Fibroblast of peridontal ligament (primary cell): ENCODE measurements at regions not wholly inside any gene's neighbourhood (a gene's known extent, or its start where the extent isn't known, plus 50 kb on each side); places are given as distances from the start of the nearest gene placed in this dataset.
A peak's percentile ranks its signal among the peaks of the same experiment; 100 is the strongest.

Source experiments
- DNase-seq: peaks from one replicate; pipeline ENCODE4 v3.0.0-alpha.2; 2010; ENCODE audit errors: extremely low read depth

GRCh38 chr1:42034426-42034825 lies 115.7 kb upstream of the HIVEP3 start:
- no peak for DNase-seq

DNA sequence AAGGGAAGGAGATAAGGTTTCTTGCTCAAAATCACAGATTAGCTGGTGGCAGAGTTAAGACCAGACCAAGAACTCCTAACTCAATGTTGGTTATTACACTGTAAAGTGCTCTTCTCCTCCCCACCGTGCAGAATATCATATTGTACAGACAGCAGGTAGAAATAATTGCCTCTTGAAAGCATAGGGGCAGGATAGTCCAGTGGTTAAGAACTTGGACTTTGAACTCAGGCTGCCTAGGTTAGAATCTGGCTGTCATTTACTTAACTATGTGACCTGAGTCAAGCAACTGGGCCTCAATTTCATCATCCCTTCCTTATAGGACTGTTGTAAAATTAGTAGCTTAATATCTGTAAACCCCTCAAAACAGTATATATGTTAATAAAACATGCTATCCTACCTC lies 114.9 kb upstream of the HIVEP3 start:
- DNase-seq = no peak

- DNase-seq = no peak
Measured at GRCh38 chr1:42017730-42018129, 99.0 kb upstream of the HIVEP3 start.

DNA sequence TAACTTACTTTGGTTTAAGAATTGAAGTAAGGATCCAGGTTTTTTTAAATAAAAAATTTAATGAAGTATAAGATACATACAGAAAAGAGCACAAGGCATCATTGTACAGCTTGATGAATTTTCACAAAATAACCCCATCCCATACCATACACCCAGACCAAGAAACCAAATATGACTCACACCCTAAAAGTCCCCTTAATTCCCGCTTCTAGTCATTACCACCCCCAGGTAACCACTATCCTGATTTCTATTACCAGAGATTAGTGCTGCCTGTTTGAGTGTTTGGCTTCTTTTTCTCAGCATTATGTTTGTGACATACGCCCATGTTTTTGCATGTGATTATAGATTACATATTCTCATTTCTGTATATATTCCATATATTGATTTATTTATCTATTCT lies 98.5 kb upstream of the HIVEP3 start:
- DNase-seq = no peak

DNA sequence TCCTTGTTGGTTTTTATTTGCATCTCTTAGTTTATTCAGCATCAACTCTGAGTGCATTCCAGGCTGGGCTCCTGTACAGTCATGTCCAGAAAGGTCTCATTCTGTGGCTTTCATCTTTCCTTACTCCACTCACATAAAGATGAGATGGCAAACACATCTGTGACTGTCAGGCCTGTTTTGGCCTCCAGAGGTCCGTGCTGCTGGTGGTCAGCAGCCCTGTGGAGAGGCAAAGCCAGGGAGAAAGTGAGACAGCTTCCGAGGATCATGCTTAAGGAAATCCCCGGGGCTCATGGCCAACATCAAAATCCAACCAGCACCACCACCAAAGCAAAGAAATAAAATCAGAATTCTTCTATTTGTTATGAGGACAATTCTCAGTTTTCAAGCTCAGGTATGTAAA lies 96.1 kb upstream of the HIVEP3 start:
- DNase-seq = no peak

DNA sequence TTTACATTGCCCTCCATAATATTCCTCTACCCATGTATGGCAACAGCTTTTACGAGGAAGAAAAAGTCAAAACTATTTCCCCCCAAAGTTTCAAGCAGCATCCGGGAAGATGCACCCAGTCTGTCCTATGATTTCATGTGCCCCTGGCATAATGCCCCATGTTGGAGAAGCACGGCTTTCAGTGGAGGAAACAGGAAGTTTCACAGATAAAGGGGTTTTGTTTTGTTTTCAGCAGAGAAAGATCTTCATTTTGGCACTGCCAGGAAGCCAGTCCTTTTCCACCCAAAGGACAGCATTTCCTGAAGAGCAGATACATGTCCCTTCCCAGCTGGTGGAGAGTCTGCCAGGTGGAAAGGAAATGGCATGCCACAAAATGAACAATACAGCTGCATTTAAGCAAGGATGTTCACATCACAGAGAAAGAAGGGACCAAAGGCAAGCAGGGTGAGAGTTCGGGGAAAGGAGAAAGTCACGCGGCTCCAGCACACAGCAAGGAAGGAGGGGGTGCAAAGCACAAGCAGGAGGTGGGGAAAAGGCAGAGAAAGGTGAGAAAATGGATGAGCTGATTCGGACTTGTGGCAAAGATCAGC lies 95.3 kb upstream of the HIVEP3 start:
- no peak for DNase-seq

GRCh38 chr1:42012852-42013251 lies 94.1 kb upstream of the HIVEP3 start:
- no peak for DNase-seq

DNA sequence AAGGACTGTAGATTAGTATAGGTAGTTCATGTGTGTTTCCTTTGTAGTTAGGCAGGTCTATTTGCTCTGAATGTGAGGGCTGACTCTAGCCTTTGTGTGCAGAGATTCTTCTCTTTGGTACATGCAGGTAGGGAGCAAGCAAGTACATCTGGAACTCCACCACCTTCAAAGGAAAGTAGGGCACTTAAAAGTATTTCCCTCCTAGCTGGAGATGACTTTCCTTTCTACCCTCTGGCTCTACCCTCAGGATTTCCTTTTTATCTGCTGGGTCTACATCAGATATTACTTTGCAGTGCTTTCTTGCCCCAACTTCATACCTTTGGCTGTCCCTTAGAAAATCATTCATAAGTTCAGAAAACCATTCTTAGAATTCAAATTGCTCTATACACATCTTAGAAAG lies 91.7 kb upstream of the HIVEP3 start:
- no peak for DNase-seq

- DNase-seq = no peak
Measured at GRCh38 chr1:42008264-42008663, 89.5 kb upstream of the HIVEP3 start.

- DNase-seq = peak; percentile 31
Measured at GRCh38 chr1:42006836-42007235, 88.1 kb upstream of the HIVEP3 start.

DNA sequence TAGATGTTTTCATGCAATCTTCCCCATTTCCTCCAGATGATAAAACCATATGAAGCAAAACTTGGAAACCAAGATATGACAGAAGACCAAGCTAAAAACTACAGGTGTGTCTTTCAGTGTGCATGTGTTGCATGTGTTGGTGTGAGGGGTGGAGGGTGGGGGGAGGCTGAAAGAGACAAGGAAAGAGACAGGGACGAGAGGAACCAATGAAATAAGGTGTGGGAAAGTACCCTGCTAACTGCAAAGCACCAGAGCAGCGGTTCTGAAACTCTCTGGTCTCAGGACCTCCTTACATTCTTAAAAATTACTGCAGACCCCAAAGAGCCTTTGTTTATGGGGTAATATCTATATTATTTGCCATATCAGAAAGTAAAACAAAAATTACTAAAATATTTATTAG lies 87.4 kb upstream of the HIVEP3 start:
- DNase-seq = no peak

GRCh38 chr1:42005530-42005929 lies 86.8 kb upstream of the HIVEP3 start:
- DNase-seq = no peak

DNA sequence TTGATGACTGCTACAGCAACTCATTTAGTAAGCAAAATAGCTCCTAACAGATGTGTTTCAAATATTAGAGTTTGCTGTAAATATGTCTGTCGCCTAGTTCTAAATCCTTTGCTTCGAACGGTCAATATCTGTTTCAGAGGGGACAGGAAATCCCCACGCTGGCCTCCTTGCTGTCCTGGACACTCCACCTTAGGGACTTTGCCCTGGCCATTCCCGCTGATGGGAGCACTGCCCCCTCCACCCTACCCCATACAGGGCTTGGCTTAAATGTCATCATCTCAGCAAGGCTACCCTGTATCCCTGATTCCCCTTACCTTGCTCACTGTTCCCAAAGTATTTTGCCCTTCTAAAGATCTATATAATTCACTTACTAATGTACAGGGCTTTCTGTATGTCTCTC lies 86.1 kb upstream of the HIVEP3 start:
- DNase-seq = no peak

- DNase-seq = no peak
Measured at GRCh38 chr1:42004322-42004721, 85.6 kb upstream of the HIVEP3 start.

DNA sequence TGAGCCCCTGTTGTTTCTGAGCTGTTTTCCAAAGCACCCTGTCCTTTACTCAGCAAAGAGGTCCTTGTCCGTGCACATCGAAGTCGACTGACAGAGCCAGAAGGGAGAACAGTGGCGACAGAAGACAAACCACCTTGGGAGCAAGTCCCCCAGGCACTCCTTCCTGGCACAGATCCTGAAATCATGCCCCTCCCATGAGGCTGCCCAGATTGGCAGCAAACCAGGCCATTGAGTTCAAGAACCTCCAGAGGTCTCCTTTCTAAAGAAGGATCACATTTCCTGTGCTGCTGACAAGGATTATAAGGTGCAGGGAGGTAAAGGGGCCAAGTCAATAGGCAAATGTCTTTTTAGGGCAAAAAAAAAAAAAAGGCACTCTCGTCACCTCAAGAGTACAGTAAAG lies 84.7 kb upstream of the HIVEP3 start:
- no peak for DNase-seq

- no peak for DNase-seq
Measured at GRCh38 chr1:42002220-42002619, 83.5 kb upstream of the HIVEP3 start.

GRCh38 chr1:42000766-42001165 lies 82.0 kb upstream of the HIVEP3 start:
- DNase-seq = no peak

GRCh38 chr1:41999884-42000283 lies 81.2 kb upstream of the HIVEP3 start:
- DNase-seq = no peak

- no peak for DNase-seq
Measured at GRCh38 chr1:41998250-41998649, 79.5 kb upstream of the HIVEP3 start.

GRCh38 chr1:41997153-41997552 lies 78.4 kb upstream of the HIVEP3 start:
- no peak for DNase-seq

- no peak for DNase-seq
Measured at GRCh38 chr1:41995441-41996130, 76.9 kb upstream of the HIVEP3 start.

DNA sequence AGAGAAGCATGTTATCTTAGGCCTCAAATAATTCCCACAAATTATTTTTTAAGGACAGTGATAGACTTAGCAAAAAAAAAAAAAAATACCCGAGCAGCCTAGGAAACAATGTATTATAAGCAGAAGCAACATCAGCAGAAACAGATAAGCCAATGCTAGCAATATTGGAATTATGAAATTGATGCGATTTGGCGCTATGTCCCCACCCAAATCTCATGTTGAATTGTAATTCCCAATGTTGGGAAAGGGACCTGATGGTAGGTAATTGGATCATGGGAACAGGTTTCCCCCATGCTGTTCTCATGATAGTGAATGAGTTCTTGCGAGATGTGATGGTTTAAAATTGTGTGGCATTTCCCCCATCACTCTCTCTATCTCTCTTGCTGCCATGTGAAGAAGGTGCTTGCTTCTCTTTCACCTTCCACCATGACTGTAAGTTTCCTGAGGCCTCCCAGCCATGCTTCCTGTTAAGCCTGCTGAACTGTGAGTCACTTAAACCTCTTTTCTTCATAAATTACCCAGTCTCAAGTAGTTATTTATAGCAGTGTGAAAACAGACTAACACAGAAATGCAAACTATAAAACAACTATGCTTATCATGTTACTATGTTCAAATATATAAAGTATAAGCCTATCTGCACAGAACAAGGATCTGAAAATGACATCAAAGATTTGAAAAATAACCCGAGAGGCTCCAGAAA lies 75.6 kb upstream of the HIVEP3 start:
- DNase-seq = no peak

GRCh38 chr1:41983451-41983850 lies 64.7 kb upstream of the HIVEP3 start:
- no peak for DNase-seq
